GM12873 (cell line): ENCODE measurements at regions not wholly inside any gene's neighbourhood (a gene's known extent, or its start where the extent isn't known, plus 50 kb on each side); places are given as distances from the start of the nearest gene placed in this dataset.

ENCODE experiments used
- CTCF ChIP-seq: IDR thresholded peaks from 2 replicates; pipeline ENCODE4 v1.5.1; 2012; ENCODE audit warnings: low read depth, mild to moderate bottlenecking, moderate library complexity, low read length, control low read depth; ENCODE audit not compliant: insufficient read depth; ENCODE audit errors: missing control alignments

- TF ChIP-seq CTCF, result no peak
These were observed 411.7 kb downstream of the HS3ST3B1 start for GRCh38 chr17:14712611-14713021.

DNA sequence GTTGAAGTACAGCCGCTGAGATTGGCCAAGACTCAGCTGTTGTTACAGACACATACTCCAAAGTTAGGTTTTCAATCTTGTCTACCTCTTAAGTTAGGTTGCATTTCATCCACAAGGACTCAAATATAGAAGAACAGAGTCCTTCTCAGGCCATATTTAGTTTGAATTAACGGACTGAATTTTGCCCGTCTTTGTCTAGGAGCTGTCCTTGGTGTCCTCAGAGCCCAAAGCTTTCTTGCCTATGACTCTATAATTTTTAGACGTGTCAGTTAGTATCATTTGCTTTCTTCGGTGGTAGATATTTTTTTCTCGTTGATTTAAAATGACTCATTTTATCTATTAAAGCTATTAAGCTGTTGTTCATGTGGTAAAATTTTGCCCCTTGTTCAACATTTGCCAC is 403.2 kb downstream of the HS3ST3B1 start:
- no peak for TF ChIP-seq CTCF

DNA sequence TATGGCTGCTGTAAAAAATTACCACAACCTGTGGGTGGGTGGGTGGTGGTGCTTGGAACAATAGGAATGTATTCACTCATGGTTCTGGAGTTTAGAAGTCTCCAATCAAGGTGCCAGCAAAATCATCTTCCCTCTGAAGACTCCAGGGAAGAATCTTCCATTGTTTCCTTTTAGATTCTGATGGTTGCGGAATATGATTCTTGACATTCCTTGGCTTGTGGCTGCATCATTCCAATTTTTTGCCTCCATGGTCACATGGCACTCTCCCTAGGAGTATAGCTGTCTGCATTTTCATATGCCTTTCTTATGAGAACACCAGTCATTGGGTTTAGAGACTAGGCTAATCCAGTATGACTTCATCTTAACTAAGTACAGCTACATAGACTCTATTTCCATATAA is 401.0 kb downstream of the HS3ST3B1 start:
- no peak for TF ChIP-seq CTCF

DNA sequence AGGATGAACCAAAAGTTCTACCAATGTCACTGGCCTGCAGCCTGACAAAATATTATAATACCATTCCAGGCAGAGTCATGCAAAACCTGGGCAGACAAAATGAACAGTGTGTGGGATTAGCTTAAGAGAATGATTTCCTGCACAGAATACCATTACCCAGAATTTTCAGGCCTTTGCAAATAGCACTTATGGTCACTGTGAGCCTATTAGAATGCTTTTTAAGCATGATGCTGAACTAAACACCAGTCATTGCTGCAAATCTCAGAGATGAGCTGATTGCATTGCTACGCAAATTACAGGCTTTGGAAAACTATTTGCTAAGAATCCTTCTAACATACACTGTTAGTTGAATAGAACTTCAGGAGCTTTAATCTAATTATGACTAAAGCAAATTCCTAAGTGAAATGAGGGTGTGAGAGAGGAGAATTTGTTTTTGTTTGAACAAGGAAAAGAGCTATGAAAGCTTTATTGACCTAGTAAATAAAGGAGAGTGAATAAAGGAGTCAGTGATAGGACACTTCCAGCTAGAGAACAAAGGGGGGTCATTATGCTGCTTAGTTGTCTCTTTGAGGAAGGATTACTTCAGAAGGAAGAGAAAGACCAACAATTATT is 398.8 kb downstream of the HS3ST3B1 start:
- TF ChIP-seq CTCF, result no peak

DNA sequence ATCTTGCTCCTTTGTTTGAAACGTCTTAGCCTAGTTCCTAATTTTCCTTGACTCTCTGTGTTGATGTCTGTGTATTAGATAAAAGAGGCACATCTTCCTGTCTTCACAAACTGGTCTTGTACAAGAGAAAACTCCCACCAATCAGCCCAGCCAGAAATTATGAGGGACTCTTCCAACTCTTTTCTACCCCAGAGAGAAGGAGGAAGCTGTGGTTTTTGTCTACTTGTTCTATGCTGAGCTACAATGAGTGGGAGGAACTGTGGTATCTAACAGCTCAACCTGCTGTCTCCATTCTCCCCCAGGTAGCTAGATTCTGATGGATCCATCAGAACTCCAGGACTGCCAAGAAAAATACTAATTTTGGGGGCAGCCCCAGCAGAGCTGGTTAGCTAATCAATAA is 392.5 kb downstream of the HS3ST3B1 start:
- TF ChIP-seq CTCF, result no peak

DNA sequence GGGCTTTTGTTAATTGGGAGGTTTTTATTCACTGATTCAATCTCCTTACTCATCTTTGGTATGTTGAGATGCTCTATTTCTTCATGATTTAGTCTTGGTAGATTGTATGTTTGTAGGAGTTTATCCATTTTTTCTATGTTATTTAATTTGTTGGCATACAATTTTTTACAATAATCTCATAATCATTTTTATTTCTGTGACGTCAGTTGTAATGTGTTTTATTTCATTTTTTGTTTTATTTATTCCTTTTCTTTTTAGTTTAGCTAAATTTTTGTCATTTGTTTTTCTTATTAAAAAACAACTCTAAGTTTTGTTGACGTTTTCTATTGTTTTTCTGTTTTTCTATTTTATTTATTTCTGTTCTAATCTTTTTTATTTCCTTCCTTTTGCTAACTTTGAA is 389.8 kb downstream of the HS3ST3B1 start:
- no peak for TF ChIP-seq CTCF

- no peak for TF ChIP-seq CTCF
These were observed 387.3 kb downstream of the HS3ST3B1 start for GRCh38 chr17:14688134-14688533.

- TF ChIP-seq CTCF, result no peak
These were observed 371.9 kb downstream of the HS3ST3B1 start for GRCh38 chr17:14672830-14673229.
